Retinal pigment epithelial cell (primary cell): ENCODE measurements at regions not wholly inside any gene's neighbourhood (a gene's known extent, or its start where the extent isn't known, plus 50 kb on each side); places are given as distances from the start of the nearest gene placed in this dataset.
A peak's percentile ranks its signal among the peaks of the same experiment; 100 is the strongest.
"Not testable (repeated sequence)": the region's sequence is repeated elsewhere in the genome, so short reads cannot be mapped to it uniquely, and the experiment has no call there.

Experiments
- DNase-seq: peaks from one replicate; pipeline ENCODE4 v3.0.0-alpha.2; 2010; ENCODE audit warnings: low read depth
- H3K4me3 ChIP-seq: 2 replicates; pipeline ENCODE4 v1.5.1; 2011; ENCODE audit warnings: mild to moderate bottlenecking, low read length, control low read depth, moderate library complexity
- TF ChIP-seq, protein P1 (sequence below): conservative IDR thresholded peaks from 2 replicates; pipeline ENCODE4 v1.5.1; 2011; ENCODE audit warnings: low read depth, low read length, control low read depth, inconsistent platforms

DNA sequence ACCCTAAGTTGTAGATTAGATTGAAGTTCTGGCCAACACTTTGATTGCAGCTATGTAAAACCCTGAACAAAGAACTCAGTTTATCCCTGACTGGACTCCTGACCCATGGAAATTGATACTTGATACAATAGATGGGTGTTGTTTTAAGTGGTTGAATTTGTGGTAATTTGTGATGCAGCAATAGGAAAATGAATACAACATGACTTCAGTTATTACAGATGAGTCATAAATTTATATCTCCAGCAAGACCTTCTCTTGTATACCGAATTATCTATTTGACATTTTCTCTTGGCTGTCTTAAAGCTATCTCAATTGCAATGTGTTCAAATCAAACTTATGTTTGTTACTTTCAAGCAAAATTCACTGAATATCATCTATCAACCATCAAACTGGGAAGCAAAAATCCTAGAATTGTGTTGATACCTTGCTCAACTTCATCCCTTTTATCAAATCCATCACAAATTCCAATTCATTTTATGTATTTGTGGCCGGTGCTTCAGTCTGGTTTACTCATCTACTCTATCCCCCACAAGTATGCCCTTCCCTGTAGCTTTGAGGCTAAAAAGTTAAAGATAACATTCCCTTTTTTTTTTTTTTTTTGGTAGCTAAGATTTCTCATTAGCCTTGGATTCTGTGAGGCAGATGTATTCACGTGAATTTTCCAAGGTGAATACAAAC is 129.4 kb upstream of the CENPW start:
- DNase-seq, result no peak
- TF ChIP-seq, protein P1, sequence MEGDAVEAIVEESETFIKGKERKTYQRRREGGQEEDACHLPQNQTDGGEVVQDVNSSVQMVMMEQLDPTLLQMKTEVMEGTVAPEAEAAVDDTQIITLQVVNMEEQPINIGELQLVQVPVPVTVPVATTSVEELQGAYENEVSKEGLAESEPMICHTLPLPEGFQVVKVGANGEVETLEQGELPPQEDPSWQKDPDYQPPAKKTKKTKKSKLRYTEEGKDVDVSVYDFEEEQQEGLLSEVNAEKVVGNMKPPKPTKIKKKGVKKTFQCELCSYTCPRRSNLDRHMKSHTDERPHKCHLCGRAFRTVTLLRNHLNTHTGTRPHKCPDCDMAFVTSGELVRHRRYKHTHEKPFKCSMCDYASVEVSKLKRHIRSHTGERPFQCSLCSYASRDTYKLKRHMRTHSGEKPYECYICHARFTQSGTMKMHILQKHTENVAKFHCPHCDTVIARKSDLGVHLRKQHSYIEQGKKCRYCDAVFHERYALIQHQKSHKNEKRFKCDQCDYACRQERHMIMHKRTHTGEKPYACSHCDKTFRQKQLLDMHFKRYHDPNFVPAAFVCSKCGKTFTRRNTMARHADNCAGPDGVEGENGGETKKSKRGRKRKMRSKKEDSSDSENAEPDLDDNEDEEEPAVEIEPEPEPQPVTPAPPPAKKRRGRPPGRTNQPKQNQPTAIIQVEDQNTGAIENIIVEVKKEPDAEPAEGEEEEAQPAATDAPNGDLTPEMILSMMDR, result no peak
- no peak overlapping the region for H3K4me3 ChIP-seq

DNA sequence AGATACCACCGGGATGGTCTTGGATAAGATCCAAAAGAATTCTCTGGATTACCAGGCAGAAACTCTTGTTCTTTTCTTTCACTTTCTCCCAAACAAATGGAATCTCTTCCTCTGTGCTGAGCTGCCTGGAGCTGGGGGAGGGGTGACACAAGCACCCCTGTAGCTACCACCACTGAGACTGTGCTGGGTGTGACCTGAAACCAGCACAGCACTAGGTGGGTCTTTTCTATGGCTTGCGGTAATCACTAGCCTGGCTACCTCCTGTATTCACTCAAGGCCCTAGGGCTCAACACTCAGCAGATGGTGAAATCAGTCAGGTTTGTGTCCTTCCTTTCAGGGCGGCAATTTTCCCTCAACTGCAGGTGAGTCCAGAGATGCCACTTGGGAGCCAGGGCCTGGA is 122.4 kb upstream of the CENPW start:
- DNase-seq, result no peak
- H3K4me3 ChIP-seq, result no peak overlapping the region
- TF ChIP-seq, protein P1, result no peak

DNA sequence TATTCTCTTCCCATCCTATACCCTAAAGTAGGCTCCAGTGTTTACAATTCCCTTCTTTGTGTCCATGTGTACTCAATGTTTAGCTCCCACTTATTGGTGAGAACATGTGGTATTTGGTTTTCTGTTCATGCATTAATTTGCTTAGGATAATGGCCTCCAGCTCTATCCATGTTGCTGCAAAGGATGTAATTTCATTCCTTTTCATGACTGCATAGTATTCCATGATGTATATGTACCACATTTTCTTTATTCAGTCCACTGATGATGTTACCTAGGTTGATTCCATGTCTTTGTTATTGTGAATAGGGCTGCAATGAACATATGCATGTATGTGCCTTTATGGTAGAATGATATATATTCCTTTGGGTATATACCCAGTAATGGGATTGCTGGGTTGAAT is 119.0 kb upstream of the CENPW start:
- H3K4me3 ChIP-seq, DNase-seq: not testable (repeated sequence)

DNA sequence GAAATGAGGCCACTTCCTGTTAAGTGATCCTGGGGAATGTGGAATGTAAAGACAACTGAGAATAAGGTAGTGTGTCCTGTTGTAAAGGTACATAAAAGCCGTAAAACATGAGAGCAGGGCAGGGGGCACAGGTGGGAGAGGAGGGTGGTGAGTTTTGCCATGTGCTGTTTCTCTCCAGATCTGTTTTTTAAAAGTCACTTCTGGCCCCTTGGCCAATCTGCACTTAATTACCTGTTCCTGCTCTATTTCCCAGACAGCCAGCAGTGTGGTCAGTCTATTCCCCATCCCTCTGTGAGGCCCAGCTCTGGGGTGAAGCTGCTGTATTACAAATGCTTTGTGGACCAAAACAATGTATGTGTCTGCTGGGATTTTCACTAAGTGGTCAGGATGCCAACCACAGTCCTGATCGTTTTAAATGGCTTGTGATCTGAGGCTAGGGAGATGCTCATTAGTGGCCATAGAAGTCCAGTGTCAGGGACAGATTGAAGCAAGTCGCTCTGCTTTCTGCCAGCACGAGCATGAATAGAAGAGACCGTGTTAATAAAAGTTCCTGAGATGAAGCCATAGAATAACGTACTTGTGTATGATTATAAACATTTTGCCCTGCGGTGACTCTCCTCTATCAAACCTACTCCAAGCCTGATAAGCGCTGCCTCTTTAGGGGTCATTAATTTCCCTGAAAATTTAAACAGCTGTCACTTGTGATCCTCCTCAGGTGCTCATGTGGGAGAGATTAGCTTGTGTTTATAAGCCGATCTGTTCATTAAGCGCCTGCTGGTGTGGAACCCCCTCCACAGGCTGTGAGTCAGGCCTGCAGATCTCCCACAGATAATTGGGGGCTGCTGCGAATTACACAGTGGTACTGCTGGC is 111.8 kb upstream of the CENPW start:
- peak; percentile 96 for DNase-seq
- H3K4me3 ChIP-seq, result no peak overlapping the region
- TF ChIP-seq, protein P1, result no peak

DNA sequence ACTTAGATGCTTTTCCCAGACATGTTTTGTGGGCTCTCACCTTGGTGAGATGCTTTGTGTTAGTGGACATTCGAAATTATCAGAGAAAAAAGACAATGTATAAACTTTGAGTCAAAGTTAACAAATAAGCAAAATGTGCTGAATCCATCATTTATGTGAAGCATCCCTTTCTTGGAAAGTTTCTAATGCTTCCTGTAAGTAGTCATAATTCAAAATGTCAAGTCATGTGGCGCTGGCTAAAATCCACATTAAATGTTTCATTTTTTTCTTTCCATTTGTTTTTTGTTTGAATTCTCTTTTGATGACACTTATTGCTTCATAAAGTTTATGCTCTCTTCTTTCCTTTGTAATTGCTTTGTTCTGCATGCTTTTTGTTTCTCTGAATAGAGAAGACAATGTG is 107.2 kb upstream of the CENPW start:
- TF ChIP-seq, protein P1, result no peak
- no peak overlapping the region for H3K4me3 ChIP-seq
- no peak for DNase-seq

DNA sequence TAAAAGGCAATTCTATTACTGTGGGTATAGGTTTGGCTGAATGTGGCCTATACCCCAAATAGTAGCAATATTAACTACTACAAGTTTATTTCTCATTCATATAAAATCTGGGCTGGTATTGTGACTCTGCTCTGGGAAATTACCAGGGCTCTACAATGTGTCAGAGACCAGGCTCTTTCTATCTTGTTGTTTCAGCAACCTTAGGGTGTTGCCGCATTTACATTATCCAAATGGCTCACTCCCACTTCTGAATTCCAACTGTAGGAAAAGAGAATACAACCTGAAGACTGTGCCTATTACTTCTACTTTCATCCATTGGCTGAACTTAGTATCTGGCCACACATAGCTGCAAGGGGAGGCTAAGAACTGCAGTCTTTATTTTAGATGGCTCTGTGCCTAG is 106.7 kb upstream of the CENPW start:
- TF ChIP-seq, protein P1, result no peak
- DNase-seq, result no peak
- H3K4me3 ChIP-seq, result no peak overlapping the region

DNA sequence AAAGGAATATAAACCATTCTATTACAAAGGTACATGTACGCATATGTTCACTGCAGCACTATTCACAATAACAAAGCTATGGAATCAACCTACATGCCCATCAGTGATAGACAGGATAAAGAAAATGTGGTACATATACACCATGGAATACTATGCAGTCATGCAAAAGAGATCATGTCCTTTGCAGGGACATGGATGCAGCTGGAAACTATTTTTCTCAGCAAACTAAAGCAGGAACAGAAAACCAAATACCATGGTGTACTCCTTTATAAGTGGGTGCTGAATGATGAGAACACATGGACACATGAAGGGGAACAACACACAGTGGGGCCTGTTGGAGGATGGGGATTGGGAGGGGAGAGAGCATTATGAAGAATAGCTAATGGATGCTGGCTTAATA is 104.6 kb upstream of the CENPW start:
- no peak for DNase-seq
- TF ChIP-seq, protein P1, result no peak
- no peak overlapping the region for H3K4me3 ChIP-seq
